ENCODE measurements at regions not wholly inside any gene's neighbourhood (a gene's known extent, or its start where the extent isn't known, plus 50 kb on each side); places are given as distances from the start of the nearest gene placed in this dataset.

- TF ChIP-seq CTCF (IDR thresholded peaks at IDR 0.05; ENCODE audit: low read depth, low read length) (no peak), EZH2phosphoT487 (IDR thresholded peaks at IDR 0.05; ENCODE audit: low read depth) (no peak)
Measured at GRCh38 chr5:106418196-106418595, 1252.5 kb downstream of the EFNA5 start.
